Omental fat pad (tissue), 3 donors: ENCODE measurements at regions not wholly inside any gene's neighbourhood (a gene's known extent, or its start where the extent isn't known, plus 50 kb on each side); places are given as distances from the start of the nearest gene placed in this dataset.

ENCODE experiments used
- ATAC-seq: fragments of 150-250 bp; one replicate; pipeline ENCODE4 v1.9.1; 2016; ENCODE audit warnings: mild to moderate bottlenecking, moderate library complexity; ENCODE audit not compliant: low FRiP score
- DNase-seq: peaks from one replicate; pipeline ENCODE4 v3.0.0-alpha.2; 2019; ENCODE audit warnings: low spot score
- TF ChIP-seq, protein P1 (sequence below), 3 donors: fragments of 450-650 bp; IDR thresholded peaks; one replicate each; pipeline ENCODE4 v1.5.1; 2016 to 2017; ENCODE audit warnings: antibody characterized with exemption in 3 of 3, mild to moderate bottlenecking in 3 of 3, moderate library complexity in 2 of 3

DNA sequence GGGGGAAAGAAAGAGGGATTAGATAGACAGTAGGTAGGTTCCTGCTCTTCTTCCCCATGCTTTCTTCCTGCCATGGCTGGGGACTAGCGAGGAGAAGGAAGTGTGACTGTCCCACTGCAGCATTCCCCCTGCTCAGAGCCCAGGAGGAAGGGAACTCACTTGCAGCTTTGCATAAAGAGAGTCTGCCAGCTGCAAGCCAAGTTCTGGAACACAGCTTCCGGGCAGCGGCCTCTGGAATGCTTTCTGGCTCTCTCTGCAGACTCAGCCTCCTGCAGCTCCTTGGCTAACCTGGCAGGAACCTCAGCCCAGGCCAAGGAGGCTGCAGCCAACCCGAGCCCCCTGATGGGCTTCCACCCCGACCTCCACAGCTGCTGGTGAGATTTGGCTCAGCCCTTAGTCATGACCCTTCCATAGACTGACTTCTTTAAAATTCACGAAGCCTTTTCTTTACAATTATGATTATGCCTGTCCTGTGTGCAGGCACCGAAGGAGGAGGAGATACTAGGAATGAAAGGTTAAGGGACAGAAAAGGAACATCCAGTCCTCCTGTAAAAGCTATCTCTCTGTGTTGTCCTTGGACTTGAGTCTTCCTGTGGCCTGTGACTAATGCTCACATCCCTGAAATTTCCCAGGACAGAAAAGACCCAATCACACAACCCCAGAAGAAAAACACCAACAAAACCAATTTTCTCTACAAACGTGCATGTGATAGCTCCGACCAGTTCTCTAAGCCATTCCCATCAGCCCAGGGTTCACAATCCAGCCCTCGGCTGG, 108.2 kb upstream of the OLIG2 start:
- no peak for ATAC-seq
- TF ChIP-seq, protein P1, sequence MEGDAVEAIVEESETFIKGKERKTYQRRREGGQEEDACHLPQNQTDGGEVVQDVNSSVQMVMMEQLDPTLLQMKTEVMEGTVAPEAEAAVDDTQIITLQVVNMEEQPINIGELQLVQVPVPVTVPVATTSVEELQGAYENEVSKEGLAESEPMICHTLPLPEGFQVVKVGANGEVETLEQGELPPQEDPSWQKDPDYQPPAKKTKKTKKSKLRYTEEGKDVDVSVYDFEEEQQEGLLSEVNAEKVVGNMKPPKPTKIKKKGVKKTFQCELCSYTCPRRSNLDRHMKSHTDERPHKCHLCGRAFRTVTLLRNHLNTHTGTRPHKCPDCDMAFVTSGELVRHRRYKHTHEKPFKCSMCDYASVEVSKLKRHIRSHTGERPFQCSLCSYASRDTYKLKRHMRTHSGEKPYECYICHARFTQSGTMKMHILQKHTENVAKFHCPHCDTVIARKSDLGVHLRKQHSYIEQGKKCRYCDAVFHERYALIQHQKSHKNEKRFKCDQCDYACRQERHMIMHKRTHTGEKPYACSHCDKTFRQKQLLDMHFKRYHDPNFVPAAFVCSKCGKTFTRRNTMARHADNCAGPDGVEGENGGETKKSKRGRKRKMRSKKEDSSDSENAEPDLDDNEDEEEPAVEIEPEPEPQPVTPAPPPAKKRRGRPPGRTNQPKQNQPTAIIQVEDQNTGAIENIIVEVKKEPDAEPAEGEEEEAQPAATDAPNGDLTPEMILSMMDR (IDR thresholded peaks at IDR 0.05) = no peak
- DNase-seq = no peak

- ATAC-seq = no peak
- no peak for DNase-seq
- TF ChIP-seq, protein P1 (IDR thresholded peaks at IDR 0.05) = no peak
Observed at GRCh38 chr21:32918478-32919120, 107.1 kb upstream of the OLIG2 start.

DNA sequence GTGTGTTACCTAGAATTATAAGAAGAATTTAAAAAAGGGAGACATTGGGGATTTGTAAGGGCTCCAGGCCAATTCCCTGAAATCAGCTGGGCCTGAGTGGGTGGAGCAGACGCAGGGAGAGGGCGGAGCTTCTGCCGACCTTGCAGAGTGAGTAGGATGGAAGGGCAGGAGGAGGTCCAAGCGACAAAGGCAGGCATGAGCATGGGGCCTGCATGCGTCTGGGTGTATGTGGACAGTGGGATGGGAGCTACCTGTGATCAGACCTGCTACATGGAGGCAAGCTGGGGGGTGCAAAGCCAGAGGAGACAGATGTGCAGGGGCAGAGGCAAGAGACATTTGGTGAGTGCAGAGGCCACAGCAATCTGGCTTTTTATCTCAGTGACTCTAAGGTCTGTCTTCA, 105.3 kb upstream of the OLIG2 start:
- ATAC-seq = no peak

GRCh38 chr21:32921632-32922230, 104.0 kb upstream of the OLIG2 start:
- TF ChIP-seq, protein P1 (IDR thresholded peaks at IDR 0.05) = no peak
- ATAC-seq (no peak), DNase-seq (no peak)

More for the DNA sequence above, 105.3 kb upstream of the OLIG2 start:
- DNase-seq = no peak
- TF ChIP-seq, protein P1 (IDR thresholded peaks at IDR 0.05) = no peak

GRCh38 chr21:32925098-32925497, 100.6 kb upstream of the OLIG2 start:
- ATAC-seq (no peak), DNase-seq (no peak)
- TF ChIP-seq, protein P1 (IDR thresholded peaks at IDR 0.05) = no peak

GRCh38 chr21:32929633-32930038, 96.1 kb upstream of the OLIG2 start:
- DNase-seq (no peak), ATAC-seq (no peak)
- TF ChIP-seq, protein P1 (IDR thresholded peaks at IDR 0.05) = no peak
